Fibroblast of villous mesenchyme (primary cell): ENCODE measurements at regions not wholly inside any gene's neighbourhood (a gene's known extent, or its start where the extent isn't known, plus 50 kb on each side); places are given as distances from the start of the nearest gene placed in this dataset.

Source experiments
- DNase-seq: peaks from one replicate; pipeline ENCODE4 v3.0.0-alpha.2; 2010; ENCODE audit warnings: low read depth
- H3K4me3 ChIP-seq: 2 replicates; pipeline ENCODE4 v1.5.1; 2011; ENCODE audit warnings: low read depth, mild to moderate bottlenecking, low read length
- TF ChIP-seq, protein P1 (sequence below): IDR thresholded peaks from 2 replicates; pipeline ENCODE4 v1.5.1; 2012; ENCODE audit warnings: low read depth, mild to moderate bottlenecking, low read length; ENCODE audit not compliant: insufficient read depth

DNA sequence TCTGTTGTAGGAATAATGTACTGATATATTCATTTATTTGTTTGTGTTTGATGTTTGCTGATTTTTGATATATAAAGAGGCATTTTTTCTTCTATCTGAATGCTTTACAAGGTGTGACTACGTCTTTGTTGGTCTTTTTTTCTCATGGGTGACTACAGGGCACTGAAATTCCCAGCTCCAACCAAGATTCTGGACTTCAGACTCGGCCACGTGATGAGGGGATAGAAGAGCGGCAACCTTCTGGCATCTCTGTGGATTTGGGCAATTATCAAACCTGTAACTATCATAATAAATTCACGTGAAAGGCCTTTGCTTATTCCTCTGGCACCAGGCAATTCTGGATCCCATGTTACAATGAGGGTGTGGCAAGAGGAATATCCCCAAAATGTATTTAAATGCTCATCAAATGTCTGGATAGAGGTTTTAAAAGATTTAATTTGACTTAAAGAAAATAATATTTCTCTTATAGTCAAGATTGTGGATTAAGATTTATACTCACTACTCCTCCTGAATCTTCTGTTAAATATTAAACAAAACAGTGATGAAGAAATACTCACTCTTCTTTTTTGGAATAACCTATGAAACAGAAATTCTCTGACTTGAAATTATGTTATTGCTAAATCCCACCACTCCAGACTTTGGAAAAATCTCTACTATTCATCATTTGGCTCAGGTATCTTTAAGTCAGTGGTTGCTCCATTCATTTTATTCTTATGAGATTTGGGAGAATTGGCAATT is 276.3 kb downstream of the GPR37 start:
- TF ChIP-seq, protein P1, sequence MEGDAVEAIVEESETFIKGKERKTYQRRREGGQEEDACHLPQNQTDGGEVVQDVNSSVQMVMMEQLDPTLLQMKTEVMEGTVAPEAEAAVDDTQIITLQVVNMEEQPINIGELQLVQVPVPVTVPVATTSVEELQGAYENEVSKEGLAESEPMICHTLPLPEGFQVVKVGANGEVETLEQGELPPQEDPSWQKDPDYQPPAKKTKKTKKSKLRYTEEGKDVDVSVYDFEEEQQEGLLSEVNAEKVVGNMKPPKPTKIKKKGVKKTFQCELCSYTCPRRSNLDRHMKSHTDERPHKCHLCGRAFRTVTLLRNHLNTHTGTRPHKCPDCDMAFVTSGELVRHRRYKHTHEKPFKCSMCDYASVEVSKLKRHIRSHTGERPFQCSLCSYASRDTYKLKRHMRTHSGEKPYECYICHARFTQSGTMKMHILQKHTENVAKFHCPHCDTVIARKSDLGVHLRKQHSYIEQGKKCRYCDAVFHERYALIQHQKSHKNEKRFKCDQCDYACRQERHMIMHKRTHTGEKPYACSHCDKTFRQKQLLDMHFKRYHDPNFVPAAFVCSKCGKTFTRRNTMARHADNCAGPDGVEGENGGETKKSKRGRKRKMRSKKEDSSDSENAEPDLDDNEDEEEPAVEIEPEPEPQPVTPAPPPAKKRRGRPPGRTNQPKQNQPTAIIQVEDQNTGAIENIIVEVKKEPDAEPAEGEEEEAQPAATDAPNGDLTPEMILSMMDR: no peak
- H3K4me3 ChIP-seq: no peak overlapping the region
- DNase-seq: no peak

DNA sequence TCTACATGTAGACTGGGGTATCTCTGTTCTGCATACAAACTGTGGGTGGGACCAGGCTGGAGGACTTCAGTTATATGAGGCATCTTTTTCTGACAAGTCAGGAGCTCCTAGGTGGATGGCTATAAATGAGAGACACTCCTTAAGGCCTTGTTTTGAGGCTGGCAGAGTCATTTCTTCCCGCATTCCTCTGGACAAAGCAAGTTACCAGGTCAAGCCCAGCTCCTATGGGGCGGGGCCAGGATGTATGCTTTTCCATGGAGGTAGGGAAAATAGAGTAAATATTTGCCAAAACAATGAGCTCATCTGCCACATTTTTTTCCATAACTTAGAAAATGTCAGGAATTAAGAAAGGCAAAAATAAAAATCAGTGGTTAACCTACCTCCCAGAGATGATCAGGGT is 283.4 kb downstream of the GPR37 start:
- no peak for DNase-seq
- TF ChIP-seq, protein P1: no peak

GRCh38 chr7:124480821-124481290 is 284.7 kb downstream of the GPR37 start:
- DNase-seq: no peak
- TF ChIP-seq, protein P1: no peak

More for the DNA sequence above, 283.4 kb downstream of the GPR37 start:
- no peak overlapping the region for H3K4me3 ChIP-seq

DNA sequence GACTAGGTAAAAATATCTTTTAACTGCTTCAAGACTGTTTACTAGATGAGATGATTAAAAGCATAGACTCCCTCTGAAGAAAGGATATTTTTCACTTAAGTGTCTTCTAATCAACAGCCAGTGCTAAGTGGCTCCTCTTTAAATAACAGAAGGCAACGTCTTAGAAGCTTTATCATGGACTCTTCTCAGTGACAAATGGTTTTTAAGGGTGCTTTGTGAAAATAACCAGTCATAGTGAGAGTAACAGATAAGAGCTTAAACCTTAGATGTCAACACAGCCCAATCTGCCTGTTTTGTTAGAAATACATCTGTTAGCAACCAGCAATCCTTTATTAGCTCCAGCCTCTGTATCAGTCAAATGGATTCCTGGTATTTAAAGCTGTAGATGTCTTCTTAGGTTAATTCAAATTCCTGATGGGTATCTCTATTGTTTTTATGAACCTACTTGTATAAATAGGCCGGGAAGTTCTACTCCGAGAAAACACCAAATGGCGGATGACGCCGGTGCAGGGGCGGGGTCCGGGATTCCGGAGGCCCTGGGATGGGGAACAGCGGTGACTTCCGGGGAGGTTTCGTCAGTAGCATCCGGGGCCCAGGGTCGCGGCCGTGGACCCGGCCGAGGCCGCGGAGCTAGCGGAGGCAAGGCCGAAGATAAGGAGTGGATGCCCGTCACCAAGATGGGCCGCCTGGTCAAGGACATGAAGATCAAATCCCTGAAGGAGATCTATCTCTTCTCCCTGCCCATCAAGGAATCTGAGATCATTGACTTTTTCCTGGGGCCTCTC is 285.4 kb downstream of the GPR37 start:
- peak; percentile 16 for DNase-seq
- H3K4me3 ChIP-seq: no peak overlapping the region
- TF ChIP-seq, protein P1: no peak

More at GRCh38 chr7:124480821-124481290, 284.7 kb downstream of the GPR37 start:
- H3K4me3 ChIP-seq: no peak overlapping the region

DNA sequence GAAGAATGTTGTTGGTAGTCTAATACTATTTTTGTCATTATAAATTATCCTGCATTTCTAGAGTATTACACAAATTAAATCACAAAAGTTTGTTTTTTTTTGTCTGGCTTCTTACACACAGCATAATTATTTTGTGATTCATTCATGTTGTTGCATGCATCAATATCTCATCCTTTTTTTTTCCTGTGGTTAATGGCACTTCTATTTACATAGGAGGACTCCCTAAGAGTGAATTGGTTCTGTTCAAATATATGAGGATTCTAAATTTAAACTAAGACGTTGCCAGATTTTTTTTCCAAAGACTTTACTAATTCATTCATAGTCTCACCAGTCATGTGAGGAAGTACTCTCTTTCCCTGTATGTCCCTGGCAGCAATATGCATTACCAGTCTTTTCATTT is 303.3 kb downstream of the GPR37 start:
- TF ChIP-seq, protein P1: no peak
- H3K4me3 ChIP-seq: no peak overlapping the region
- DNase-seq: peak; percentile 52

DNA sequence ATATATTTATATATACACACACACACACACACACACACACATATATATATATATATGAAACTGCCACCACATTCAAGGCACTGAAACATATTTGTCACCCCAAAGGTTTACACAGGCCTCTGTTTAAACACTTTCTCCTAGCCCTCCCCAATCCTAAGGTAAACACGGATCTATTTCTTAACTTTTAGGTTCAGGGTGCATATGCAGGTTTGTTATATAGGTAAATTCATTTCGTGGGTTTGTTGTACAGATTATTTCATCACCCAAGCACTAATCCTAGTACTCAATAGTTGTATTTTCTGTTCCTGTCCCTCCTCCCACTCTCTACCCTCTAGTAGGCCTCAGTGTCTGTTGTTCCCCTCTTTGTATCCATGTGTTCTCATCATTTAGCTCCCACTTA is 305.0 kb downstream of the GPR37 start:
- no peak for DNase-seq
- TF ChIP-seq, protein P1: no peak

More for the DNA sequence above, 305.0 kb downstream of the GPR37 start:
- no peak overlapping the region for H3K4me3 ChIP-seq
